Stomach (tissue), 4 donors: ENCODE measurements at regions not wholly inside any gene's neighbourhood (a gene's known extent, or its start where the extent isn't known, plus 50 kb on each side); places are given as distances from the start of the nearest gene placed in this dataset.

Experiments
- CTCF ChIP-seq, 7 experiments: fragments of 450-650 bp in 4 of 7; fragments of 200-600 bp in 3 of 7; sonication (generic) in 3 of 7; IDR thresholded peaks; one replicate each; pipeline ENCODE4 v1.5.1; 2016 to 2019; ENCODE audit warnings: antibody characterized with exemption in 7 of 7, control low read depth in 2 of 7, mild to moderate bottlenecking in 1 of 7
- EP300 ChIP-seq: sonication (generic); formaldehyde crosslinking; IDR thresholded peaks from one replicate; pipeline ENCODE4 v1.6.1; 2017; ENCODE audit warnings: antibody characterized with exemption
- POLR2A ChIP-seq, 4 donors: fragments of 450-650 bp; IDR thresholded peaks; one replicate each; pipeline ENCODE4 v1.6.1; 2016; ENCODE audit warnings: antibody characterized with exemption in 4 of 4, control low read depth in 2 of 4, mild to moderate bottlenecking in 1 of 4, moderate library complexity in 1 of 4
- POLR2AphosphoS5 ChIP-seq, 3 donors: sonication (generic); formaldehyde crosslinking; IDR thresholded peaks; one replicate each; pipeline ENCODE4 v1.6.1; 2016; ENCODE audit warnings: antibody characterized with exemption in 3 of 3

GRCh38 chr2:35803126-35803525 is 552.5 kb upstream of the CRIM1 start:
- no peak for TF ChIP-seq CTCF (IDR thresholded peaks at IDR 0.05)
- no peak for TF ChIP-seq POLR2AphosphoS5 (IDR thresholded peaks at IDR 0.05)
- TF ChIP-seq EP300 = no peak
- no peak for TF ChIP-seq POLR2A (IDR thresholded peaks at IDR 0.05)
